Neutrophil (primary cell): ENCODE measurements at regions not wholly inside any gene's neighbourhood (a gene's known extent, or its start where the extent isn't known, plus 50 kb on each side); places are given as distances from the start of the nearest gene placed in this dataset.
"Not testable (repeated sequence)": the region's sequence is repeated elsewhere in the genome, so short reads cannot be mapped to it uniquely, and the experiment has no call there.

Experiments
- H3K27ac ChIP-seq: fragments of 200-600 bp; sonication (generic); 2 replicates; pipeline ENCODE4 v1.5.1; 2016; ENCODE audit warnings: mild to moderate bottlenecking, moderate library complexity
- H3K27me3 ChIP-seq: fragments of 200-600 bp; sonication (generic); 2 replicates; pipeline ENCODE4 v1.6.0; 2016; ENCODE audit warnings: mild to moderate bottlenecking
- H3K36me3 ChIP-seq: fragments of 200-600 bp; sonication (generic); 2 replicates; pipeline ENCODE4 v1.5.1; 2017
- H3K4me1 ChIP-seq, 2 experiments: fragments of 200-600 bp in 1 of 2; sonication (generic) in 1 of 2; 1 replicate in 1 of 2; 2 replicates in 1 of 2; pipeline versions ENCODE4 v1.5.1 to v1.6.1; 2013 to 2016; ENCODE audit warnings: low read depth in 1 of 2, low read length in 1 of 2, mild to moderate bottlenecking in 1 of 2, moderate library complexity in 1 of 2; ENCODE audit not compliant: control insufficient read depth in 1 of 2, insufficient read depth in 1 of 2
- H3K4me3 ChIP-seq, 2 experiments: fragments of 200-600 bp in 1 of 2; sonication (generic) in 1 of 2; 1 replicate in 1 of 2; 2 replicates in 1 of 2; pipeline ENCODE4 v1.5.1; 2013 to 2016; ENCODE audit warnings: low read depth in 1 of 2, low read length in 1 of 2, mild to moderate bottlenecking in 1 of 2, moderate library complexity in 1 of 2
- H3K9me3 ChIP-seq: fragments of 200-600 bp; sonication (generic); 2 replicates; pipeline ENCODE4 v1.5.1; 2016
- TF ChIP-seq, protein P1 (sequence below): fragments of 200-600 bp; sonication (generic); IDR thresholded peaks from 2 replicates; pipeline ENCODE4 v1.5.1; 2016; ENCODE audit warnings: antibody characterized with exemption

GRCh38 chr4:19216476-19216875, 1035.2 kb upstream of the SLIT2 start:
- H3K4me3 ChIP-seq: no peak overlapping the region
- TF ChIP-seq, protein P1, sequence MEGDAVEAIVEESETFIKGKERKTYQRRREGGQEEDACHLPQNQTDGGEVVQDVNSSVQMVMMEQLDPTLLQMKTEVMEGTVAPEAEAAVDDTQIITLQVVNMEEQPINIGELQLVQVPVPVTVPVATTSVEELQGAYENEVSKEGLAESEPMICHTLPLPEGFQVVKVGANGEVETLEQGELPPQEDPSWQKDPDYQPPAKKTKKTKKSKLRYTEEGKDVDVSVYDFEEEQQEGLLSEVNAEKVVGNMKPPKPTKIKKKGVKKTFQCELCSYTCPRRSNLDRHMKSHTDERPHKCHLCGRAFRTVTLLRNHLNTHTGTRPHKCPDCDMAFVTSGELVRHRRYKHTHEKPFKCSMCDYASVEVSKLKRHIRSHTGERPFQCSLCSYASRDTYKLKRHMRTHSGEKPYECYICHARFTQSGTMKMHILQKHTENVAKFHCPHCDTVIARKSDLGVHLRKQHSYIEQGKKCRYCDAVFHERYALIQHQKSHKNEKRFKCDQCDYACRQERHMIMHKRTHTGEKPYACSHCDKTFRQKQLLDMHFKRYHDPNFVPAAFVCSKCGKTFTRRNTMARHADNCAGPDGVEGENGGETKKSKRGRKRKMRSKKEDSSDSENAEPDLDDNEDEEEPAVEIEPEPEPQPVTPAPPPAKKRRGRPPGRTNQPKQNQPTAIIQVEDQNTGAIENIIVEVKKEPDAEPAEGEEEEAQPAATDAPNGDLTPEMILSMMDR: no peak
- no peaks in the 10 kb centered on the region for H3K36me3 ChIP-seq
- H3K27ac ChIP-seq: no peak overlapping the region
- H3K9me3 ChIP-seq: no peaks in the 10 kb centered on the region
- no peaks in the 10 kb centered on the region for H3K27me3 ChIP-seq
- no peaks in the 10 kb centered on the region for H3K4me1 ChIP-seq

DNA sequence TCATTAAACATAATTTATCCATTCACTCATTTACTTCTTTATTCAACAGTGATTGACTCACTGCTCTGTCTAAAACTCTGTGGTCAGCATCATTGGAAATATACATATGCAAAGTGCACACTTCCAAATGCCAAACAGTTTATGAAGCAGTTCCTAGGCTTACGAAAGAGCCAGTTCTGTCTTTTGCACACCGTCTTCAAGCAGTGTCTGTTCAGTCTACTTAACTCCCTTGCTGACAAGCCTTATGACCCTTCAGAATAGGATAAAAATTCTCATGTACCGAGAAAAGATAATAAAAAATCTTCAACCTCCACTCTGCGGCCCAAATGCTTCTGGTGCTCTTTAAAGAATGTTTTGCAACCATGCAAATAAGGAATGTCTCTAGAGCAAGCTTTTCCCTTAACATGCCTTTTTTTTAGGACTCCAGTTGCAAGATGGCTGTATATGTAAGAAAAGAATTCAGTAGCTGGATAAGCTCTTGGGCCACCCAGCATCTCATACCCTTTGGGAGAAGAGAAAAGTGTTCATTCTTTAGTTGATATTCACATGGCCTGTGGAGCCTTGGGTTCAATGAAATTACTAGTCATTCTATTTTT, 1037.0 kb upstream of the SLIT2 start:
- Histone ChIP-seq H3K27me3 (no peaks in the 10 kb centered on the region), H3K4me3 (no peak overlapping the region), H3K27ac (no peak overlapping the region), H3K9me3 (no peaks in the 10 kb centered on the region), H3K36me3 (no peaks in the 10 kb centered on the region), H3K4me1 (no peaks in the 10 kb centered on the region)
- TF ChIP-seq, protein P1: no peak

GRCh38 chr4:19213388-19213787, 1038.3 kb upstream of the SLIT2 start:
- Histone ChIP-seq H3K36me3 (no peaks in the 10 kb centered on the region), H3K27me3 (no peaks in the 10 kb centered on the region), H3K4me1 (no peaks in the 10 kb centered on the region), H3K4me3 (no peak overlapping the region), H3K9me3 (no peaks in the 10 kb centered on the region), H3K27ac (no peak overlapping the region)
- TF ChIP-seq, protein P1: no peak

GRCh38 chr4:19205853-19206252, 1045.9 kb upstream of the SLIT2 start:
- no peaks in the 10 kb centered on the region for H3K4me1 ChIP-seq
- no peaks in the 10 kb centered on the region for H3K36me3 ChIP-seq
- no peak overlapping the region for H3K27ac ChIP-seq
- H3K9me3 ChIP-seq: no peaks in the 10 kb centered on the region
- TF ChIP-seq, protein P1: no peak
- no peaks in the 10 kb centered on the region for H3K27me3 ChIP-seq
- no peak overlapping the region for H3K4me3 ChIP-seq

DNA sequence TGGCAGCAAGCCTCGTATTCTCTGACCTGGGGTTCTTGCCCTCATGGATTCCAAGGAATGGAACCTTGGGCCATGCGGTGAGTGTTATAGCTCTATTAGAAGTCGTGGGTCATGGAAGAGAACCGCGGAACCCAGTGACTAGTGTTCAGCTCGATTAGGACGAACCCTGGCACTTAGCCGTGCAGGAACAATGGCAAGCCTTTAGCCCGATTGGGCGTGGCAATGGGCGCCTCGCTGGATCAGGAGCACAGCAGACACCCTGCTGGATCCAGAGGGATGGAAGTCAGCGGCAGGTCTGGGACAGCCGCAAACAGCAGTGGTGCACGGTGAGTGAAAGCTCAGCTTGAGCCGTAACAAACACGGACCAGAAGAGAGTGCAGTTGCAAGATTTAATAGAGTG, 1053.9 kb upstream of the SLIT2 start:
- H3K9me3 ChIP-seq, H3K36me3 ChIP-seq: not testable (repeated sequence)

DNA sequence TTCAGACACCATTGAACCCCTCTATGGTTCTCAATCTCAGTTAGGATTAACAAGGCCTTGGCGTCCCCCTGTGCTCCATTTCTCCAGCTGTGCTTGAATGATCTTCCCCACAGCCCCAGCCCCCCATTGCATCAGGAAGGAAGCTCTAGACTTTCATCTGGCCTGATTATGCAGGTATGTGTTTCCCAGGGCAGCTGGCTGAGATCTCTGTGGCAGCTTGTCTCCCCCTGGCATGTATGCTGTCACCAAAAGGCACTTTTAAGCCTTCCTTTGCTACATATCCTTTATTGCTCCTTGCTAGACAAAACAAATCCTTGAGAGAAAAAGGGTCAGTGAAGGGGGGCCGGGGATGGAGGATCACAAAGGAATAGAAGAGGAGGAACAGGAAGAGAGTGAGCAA, 1056.0 kb upstream of the SLIT2 start:
- Histone ChIP-seq H3K27me3 (no peaks in the 10 kb centered on the region), H3K27ac (no peak overlapping the region), H3K36me3 (no peaks in the 10 kb centered on the region), H3K4me1 (no peaks in the 10 kb centered on the region), H3K9me3 (no peaks in the 10 kb centered on the region), H3K4me3 (no peak overlapping the region)
- TF ChIP-seq, protein P1: no peak

More for the DNA sequence above, 1053.9 kb upstream of the SLIT2 start:
- H3K27me3 ChIP-seq, H3K4me1 ChIP-seq, H3K27ac ChIP-seq, H3K4me3 ChIP-seq: not testable (repeated sequence)
